A673 (cell line): ENCODE measurements at regions not wholly inside any gene's neighbourhood (a gene's known extent, or its start where the extent isn't known, plus 50 kb on each side); places are given as distances from the start of the nearest gene placed in this dataset.

Experiments used
- EZH2 ChIP-seq: fragments of 200-600 bp; sonication (generic); IDR thresholded peaks from 2 replicates; pipeline ENCODE4 v1.6.1; 2017; ENCODE audit warnings: borderline replicate concordance, low read depth, mild to moderate bottlenecking, mixed read lengths, antibody characterized with exemption, low read length; ENCODE audit not compliant: poor library complexity, severe bottlenecking
- TF ChIP-seq, protein P1 (sequence below): fragments of 300-800, 200-600 bp; sonication (generic); conservative IDR thresholded peaks from 2 replicates; pipeline ENCODE4 v1.5.1; 2017; ENCODE audit warnings: low read depth, mild to moderate bottlenecking, antibody characterized with exemption, low read length, moderate library complexity, mixed read lengths

DNA sequence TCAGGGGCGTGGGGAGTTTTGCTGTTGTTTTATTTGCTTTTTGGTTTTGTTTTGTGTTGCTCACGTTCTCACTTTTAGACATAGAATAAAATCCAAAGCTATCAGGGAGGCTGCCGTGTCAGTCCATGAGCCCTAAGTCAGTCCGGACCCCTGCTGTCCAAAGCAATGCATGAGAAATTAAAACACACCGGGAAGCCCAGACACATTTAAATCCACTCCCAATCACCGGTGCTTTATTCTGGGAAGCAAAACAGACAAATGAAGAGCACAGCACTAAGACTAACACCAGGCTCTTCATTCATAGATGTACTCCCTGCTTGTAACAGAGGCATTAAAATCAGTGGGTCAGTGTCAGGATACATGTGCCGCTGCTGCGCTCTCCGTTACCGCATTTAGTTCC, 180.9 kb downstream of the IRX2 start:
- TF ChIP-seq, protein P1, sequence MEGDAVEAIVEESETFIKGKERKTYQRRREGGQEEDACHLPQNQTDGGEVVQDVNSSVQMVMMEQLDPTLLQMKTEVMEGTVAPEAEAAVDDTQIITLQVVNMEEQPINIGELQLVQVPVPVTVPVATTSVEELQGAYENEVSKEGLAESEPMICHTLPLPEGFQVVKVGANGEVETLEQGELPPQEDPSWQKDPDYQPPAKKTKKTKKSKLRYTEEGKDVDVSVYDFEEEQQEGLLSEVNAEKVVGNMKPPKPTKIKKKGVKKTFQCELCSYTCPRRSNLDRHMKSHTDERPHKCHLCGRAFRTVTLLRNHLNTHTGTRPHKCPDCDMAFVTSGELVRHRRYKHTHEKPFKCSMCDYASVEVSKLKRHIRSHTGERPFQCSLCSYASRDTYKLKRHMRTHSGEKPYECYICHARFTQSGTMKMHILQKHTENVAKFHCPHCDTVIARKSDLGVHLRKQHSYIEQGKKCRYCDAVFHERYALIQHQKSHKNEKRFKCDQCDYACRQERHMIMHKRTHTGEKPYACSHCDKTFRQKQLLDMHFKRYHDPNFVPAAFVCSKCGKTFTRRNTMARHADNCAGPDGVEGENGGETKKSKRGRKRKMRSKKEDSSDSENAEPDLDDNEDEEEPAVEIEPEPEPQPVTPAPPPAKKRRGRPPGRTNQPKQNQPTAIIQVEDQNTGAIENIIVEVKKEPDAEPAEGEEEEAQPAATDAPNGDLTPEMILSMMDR, result no peak
- TF ChIP-seq EZH2, result no peak
